ENCODE measurements at regions not wholly inside any gene's neighbourhood (a gene's known extent, or its start where the extent isn't known, plus 50 kb on each side); places are given as distances from the start of the nearest gene placed in this dataset.

DNA sequence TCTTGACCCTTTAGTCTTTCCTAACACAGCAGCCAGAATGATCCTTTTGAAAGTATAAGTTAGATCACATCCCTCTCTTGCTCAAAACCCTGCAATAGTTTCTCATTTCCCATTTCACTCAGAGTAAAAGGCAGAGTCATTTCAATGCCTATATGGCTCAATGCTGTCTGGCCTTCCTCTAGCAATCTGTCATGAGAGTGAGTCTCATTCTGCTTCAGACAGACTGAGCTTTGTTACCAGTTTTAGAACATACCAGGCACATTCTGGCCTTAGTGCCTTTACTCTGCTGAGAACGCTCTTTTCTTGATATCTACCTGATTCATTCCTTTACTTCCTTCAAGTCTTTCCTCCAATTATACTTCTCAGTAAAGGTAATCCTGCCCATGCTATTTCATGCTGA lies 372.8 kb upstream of the PKN2 start:
- H3K27ac ChIP-seq (ENCODE audit: low read length) = no peak overlapping the region
- CTCF ChIA-PET = no interaction called here
- no peaks in the 10 kb centered on the region for H3K4me1 ChIP-seq (ENCODE audit: control insufficient read depth, insufficient read depth, low read length)
- no TSS peak for BruUV-seq (replicated peaks)
- in situ Hi-C loops (cut with HindIII; ENCODE audit: low pct_unique_long_range_greater_than_20kb, low sequenced_read_pairs) (no loop called here), intact Hi-C loops (cut with micrococcal nuclease; ENCODE audit: unreplicated experiment) (no loop called here)
- TF ChIP-seq, protein P1, sequence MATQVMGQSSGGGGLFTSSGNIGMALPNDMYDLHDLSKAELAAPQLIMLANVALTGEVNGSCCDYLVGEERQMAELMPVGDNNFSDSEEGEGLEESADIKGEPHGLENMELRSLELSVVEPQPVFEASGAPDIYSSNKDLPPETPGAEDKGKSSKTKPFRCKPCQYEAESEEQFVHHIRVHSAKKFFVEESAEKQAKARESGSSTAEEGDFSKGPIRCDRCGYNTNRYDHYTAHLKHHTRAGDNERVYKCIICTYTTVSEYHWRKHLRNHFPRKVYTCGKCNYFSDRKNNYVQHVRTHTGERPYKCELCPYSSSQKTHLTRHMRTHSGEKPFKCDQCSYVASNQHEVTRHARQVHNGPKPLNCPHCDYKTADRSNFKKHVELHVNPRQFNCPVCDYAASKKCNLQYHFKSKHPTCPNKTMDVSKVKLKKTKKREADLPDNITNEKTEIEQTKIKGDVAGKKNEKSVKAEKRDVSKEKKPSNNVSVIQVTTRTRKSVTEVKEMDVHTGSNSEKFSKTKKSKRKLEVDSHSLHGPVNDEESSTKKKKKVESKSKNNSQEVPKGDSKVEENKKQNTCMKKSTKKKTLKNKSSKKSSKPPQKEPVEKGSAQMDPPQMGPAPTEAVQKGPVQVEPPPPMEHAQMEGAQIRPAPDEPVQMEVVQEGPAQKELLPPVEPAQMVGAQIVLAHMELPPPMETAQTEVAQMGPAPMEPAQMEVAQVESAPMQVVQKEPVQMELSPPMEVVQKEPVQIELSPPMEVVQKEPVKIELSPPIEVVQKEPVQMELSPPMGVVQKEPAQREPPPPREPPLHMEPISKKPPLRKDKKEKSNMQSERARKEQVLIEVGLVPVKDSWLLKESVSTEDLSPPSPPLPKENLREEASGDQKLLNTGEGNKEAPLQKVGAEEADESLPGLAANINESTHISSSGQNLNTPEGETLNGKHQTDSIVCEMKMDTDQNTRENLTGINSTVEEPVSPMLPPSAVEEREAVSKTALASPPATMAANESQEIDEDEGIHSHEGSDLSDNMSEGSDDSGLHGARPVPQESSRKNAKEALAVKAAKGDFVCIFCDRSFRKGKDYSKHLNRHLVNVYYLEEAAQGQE (IDR thresholded peaks at IDR 0.05; ENCODE audit: insufficient read depth in 1 of 2, low read depth in 2 of 2, low read length in 1 of 2) = no peak
- no peak overlapping the region for H3K4me3 ChIP-seq (ENCODE audit: low read depth in 2 of 2, low read length in 2 of 2)
- no peaks in the 10 kb centered on the region for H3K36me3 ChIP-seq (ENCODE audit: control insufficient read depth, insufficient read depth, low read length)
- no peak for ATAC-seq
- H3K27me3 ChIP-seq (ENCODE audit: control insufficient read depth, insufficient read depth, low read length) = no peaks in the 10 kb centered on the region
- DNase-seq (ENCODE audit: low read depth, low spot score) = no peak
- POLR2A ChIA-PET = no interaction called here
- peaks cover 3% of the 10 kb centered on the region; the same call in 1 of the 2 replicates for H3K9me3 ChIP-seq (ENCODE audit: control insufficient read depth, insufficient read depth, low read depth, low read length)

DNA sequence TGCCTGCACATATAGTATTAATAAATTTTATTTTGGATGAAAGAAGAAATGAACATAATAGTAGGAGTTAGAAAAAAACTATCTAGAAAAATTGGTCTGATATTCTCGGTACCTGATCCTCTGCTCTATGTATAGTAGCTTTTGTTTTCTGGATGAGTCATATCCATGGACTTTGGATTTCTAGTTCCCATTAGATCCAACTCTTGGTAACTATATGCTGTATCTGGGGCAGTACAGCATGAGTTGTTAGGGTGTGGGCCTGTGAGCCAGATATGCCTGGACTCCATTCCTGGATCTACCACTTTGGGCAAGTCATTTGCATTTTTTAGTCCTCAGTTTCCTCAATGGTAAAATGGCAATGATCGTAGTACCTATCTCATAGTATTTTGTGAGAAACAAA lies 372.2 kb upstream of the PKN2 start:
- ChIA-PET CTCF (no interaction called here), POLR2A (no interaction called here)
- Histone ChIP-seq H3K4me1 (ENCODE audit: control insufficient read depth, insufficient read depth, low read length) (no peaks in the 10 kb centered on the region), H3K36me3 (ENCODE audit: control insufficient read depth, insufficient read depth, low read length) (no peaks in the 10 kb centered on the region), H3K27me3 (ENCODE audit: control insufficient read depth, insufficient read depth, low read length) (no peaks in the 10 kb centered on the region), H3K4me3 (ENCODE audit: low read depth in 2 of 2, low read length in 2 of 2) (no peak overlapping the region), H3K27ac (ENCODE audit: low read length) (no peak overlapping the region), H3K9me3 (ENCODE audit: control insufficient read depth, insufficient read depth, low read depth, low read length) (peaks cover 3% of the 10 kb centered on the region; the same call in 1 of the 2 replicates)
- BruUV-seq (replicated peaks) = no TSS peak
- DNase-seq (ENCODE audit: low read depth, low spot score) (no peak), ATAC-seq (no peak)
- in situ Hi-C loops (cut with HindIII; ENCODE audit: low pct_unique_long_range_greater_than_20kb, low sequenced_read_pairs) = no loop called here
- TF ChIP-seq TCF7L2 (IDR thresholded peaks at IDR 0.05; ENCODE audit: low read depth, low read length) (no peak), POLR2AphosphoS5 (IDR thresholded peaks at IDR 0.05; ENCODE audit: low read depth, low read length) (no peak), SIN3A (IDR thresholded peaks at IDR 0.05; ENCODE audit: borderline replicate concordance, insufficient read depth, low read depth, low read length) (no peak)
- TF ChIP-seq, protein P1 (IDR thresholded peaks at IDR 0.05; ENCODE audit: insufficient read depth in 1 of 2, low read depth in 2 of 2, low read length in 1 of 2) = no peak
- TF ChIP-seq, protein P2, sequence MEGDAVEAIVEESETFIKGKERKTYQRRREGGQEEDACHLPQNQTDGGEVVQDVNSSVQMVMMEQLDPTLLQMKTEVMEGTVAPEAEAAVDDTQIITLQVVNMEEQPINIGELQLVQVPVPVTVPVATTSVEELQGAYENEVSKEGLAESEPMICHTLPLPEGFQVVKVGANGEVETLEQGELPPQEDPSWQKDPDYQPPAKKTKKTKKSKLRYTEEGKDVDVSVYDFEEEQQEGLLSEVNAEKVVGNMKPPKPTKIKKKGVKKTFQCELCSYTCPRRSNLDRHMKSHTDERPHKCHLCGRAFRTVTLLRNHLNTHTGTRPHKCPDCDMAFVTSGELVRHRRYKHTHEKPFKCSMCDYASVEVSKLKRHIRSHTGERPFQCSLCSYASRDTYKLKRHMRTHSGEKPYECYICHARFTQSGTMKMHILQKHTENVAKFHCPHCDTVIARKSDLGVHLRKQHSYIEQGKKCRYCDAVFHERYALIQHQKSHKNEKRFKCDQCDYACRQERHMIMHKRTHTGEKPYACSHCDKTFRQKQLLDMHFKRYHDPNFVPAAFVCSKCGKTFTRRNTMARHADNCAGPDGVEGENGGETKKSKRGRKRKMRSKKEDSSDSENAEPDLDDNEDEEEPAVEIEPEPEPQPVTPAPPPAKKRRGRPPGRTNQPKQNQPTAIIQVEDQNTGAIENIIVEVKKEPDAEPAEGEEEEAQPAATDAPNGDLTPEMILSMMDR (IDR thresholded peaks at IDR 0.05) = no peak
- intact Hi-C loops (cut with micrococcal nuclease; ENCODE audit: unreplicated experiment) = no loop called here

All from Panc1 (cell line).